Smooth muscle cell (in vitro differentiated cells): ENCODE measurements at regions not wholly inside any gene's neighbourhood (a gene's known extent, or its start where the extent isn't known, plus 50 kb on each side); places are given as distances from the start of the nearest gene placed in this dataset.

Experiments used
- DNase-seq: peaks from one replicate; lab custom pipeline; 2025; ENCODE audit not compliant: unreplicated experiment; lab: John Stamatoyannopoulos, UW
- H2AFZ ChIP-seq: fragments of 200-600 bp; sonication (generic); 2 replicates; pipeline ENCODE4 v1.6.0; 2016; ENCODE audit warnings: antibody characterized with exemption, low read depth, mild to moderate bottlenecking
- H3F3A ChIP-seq: fragments of 200-600 bp; sonication (generic); 2 replicates; pipeline ENCODE4 v1.6.0; 2017; ENCODE audit warnings: antibody characterized with exemption, low read depth
- H3K27ac ChIP-seq: fragments of 200-600 bp; sonication (generic); 2 replicates; pipeline ENCODE4 v1.5.1; 2016; ENCODE audit warnings: low read depth, mild to moderate bottlenecking
- H3K27me3 ChIP-seq: fragments of 200-600 bp; sonication (generic); 2 replicates; pipeline ENCODE4 v1.6.1; 2016; ENCODE audit warnings: low read depth, mild to moderate bottlenecking
- H3K36me3 ChIP-seq: fragments of 200-600 bp; sonication (generic); 2 replicates; pipeline ENCODE4 v1.5.1; 2016; ENCODE audit warnings: low read depth
- H3K4me1 ChIP-seq: fragments of 200-600 bp; sonication (generic); 2 replicates; pipeline ENCODE4 v1.5.1; 2016; ENCODE audit warnings: low read depth
- H3K4me2 ChIP-seq: fragments of 200-600 bp; sonication (generic); 2 replicates; pipeline ENCODE4 v1.6.0; 2016; ENCODE audit warnings: mild to moderate bottlenecking
- H3K4me3 ChIP-seq: fragments of 200-600 bp; sonication (generic); 2 replicates; pipeline ENCODE4 v1.5.1; 2016; ENCODE audit warnings: mild to moderate bottlenecking
- H3K79me2 ChIP-seq: fragments of 200-600 bp; sonication (generic); 2 replicates; pipeline ENCODE4 v1.6.0; 2016; ENCODE audit warnings: low read depth, mild to moderate bottlenecking
- H3K9ac ChIP-seq: fragments of 200-600 bp; sonication (generic); 2 replicates; pipeline ENCODE4 v1.6.0; 2016; ENCODE audit warnings: low read depth
- H3K9me3 ChIP-seq: fragments of 200-600 bp; sonication (generic); replicated peaks from 2 replicates; pipeline ENCODE4 v1.5.1; 2016; ENCODE audit warnings: low read depth
- H4K20me1 ChIP-seq: fragments of 200-600 bp; sonication (generic); 2 replicates; pipeline ENCODE4 v1.6.0; 2016; ENCODE audit warnings: low read depth
- WGBS: methylation state at CpG from one replicate; pipeline ENCODE4 v1.1.7; 2016; ENCODE audit warnings: low lambda C conversion rate; 5-methylcytosine and 5-hydroxymethylcytosine counted together
- TF ChIP-seq, protein P1 (sequence below): fragments of 200-600 bp; sonication (generic); IDR thresholded peaks from 2 replicates; pipeline ENCODE4 v1.5.1; 2017; ENCODE audit warnings: borderline replicate concordance, mild to moderate bottlenecking, antibody characterized with exemption; ENCODE audit not compliant: insufficient read depth, poor library complexity, severe bottlenecking

DNA sequence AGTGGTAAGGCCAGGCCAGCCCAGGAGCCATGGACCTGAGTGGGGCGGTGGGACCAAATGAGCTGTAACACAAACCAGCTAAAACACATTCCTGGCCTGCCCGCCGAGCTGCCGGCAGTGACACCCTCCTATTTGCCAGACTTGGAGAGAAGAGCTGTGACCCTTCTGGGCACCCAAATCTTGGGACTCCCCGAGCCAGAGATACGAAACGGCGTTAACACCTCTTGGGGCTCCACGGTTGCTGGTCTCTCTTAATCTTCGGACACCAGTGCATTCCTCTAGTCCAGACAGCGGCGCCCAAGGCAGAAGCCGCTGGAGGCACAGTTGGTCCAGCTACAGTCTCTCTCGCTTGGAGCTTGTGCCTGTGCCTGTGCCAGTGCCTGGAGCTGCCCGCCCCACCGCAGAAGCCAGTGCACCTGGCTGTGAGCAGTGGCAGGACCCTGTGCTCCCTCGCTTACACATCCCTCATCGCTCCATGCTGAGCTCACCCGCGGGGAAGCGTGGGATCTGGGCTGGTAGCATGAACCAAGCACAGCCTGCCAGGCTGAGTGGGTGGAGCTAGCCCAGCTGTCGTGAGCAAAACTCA, 147.2 kb upstream of the KLHL1 start:
- WGBS = 96% methylated on average over 22 of the region's 22 CpGs

DNA sequence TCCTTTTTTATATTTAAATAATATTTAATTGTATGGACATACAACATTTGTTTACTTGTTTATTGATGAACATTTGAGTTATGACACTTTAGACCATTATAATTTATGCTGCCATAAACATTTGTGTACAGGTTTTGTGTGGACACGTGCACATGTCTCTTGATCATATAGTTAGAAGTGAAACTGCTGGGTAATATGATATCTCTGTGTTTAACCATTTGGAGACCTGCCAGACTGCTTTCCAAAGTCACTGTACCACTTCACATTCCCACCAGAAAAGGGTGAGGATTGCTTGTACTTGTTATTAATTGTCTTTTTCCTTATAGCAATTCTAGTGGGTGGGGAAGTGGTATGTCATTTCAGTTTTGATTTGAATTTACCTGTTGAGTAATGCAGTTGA, 145.6 kb upstream of the KLHL1 start:
- no peak overlapping the region for H3K4me2 ChIP-seq
- WGBS = 46% methylated on average over 1 of the region's 1 CpG
- TF ChIP-seq, protein P1, sequence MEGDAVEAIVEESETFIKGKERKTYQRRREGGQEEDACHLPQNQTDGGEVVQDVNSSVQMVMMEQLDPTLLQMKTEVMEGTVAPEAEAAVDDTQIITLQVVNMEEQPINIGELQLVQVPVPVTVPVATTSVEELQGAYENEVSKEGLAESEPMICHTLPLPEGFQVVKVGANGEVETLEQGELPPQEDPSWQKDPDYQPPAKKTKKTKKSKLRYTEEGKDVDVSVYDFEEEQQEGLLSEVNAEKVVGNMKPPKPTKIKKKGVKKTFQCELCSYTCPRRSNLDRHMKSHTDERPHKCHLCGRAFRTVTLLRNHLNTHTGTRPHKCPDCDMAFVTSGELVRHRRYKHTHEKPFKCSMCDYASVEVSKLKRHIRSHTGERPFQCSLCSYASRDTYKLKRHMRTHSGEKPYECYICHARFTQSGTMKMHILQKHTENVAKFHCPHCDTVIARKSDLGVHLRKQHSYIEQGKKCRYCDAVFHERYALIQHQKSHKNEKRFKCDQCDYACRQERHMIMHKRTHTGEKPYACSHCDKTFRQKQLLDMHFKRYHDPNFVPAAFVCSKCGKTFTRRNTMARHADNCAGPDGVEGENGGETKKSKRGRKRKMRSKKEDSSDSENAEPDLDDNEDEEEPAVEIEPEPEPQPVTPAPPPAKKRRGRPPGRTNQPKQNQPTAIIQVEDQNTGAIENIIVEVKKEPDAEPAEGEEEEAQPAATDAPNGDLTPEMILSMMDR = no peak
- H3K36me3 ChIP-seq = no peaks in the 10 kb centered on the region
- no peak overlapping the region for H3K9ac ChIP-seq
- no peak overlapping the region for H3K27ac ChIP-seq
- H3K4me3 ChIP-seq = no peak overlapping the region
- H3F3A ChIP-seq = no peaks in the 10 kb centered on the region
- H3K9me3 ChIP-seq = no peaks in the 10 kb centered on the region
- no peak overlapping the region for H2AFZ ChIP-seq
- no peaks in the 10 kb centered on the region for H3K27me3 ChIP-seq
- DNase-seq = no peak
- no peaks in the 10 kb centered on the region for H4K20me1 ChIP-seq
- H3K79me2 ChIP-seq = no peaks in the 10 kb centered on the region
- H3K4me1 ChIP-seq = no peaks in the 10 kb centered on the region

More for the DNA sequence above, 147.2 kb upstream of the KLHL1 start:
- no peaks in the 10 kb centered on the region for H3K4me1 ChIP-seq
- H3K27me3 ChIP-seq = no peaks in the 10 kb centered on the region
- TF ChIP-seq, protein P1 = no peak
- H3K9ac ChIP-seq = no peak overlapping the region
- no peak overlapping the region for H2AFZ ChIP-seq
- no peaks in the 10 kb centered on the region for H3K9me3 ChIP-seq
- DNase-seq = no peak
- no peaks in the 10 kb centered on the region for H3K79me2 ChIP-seq
- no peaks in the 10 kb centered on the region for H4K20me1 ChIP-seq
- no peaks in the 10 kb centered on the region for H3K36me3 ChIP-seq
- no peak overlapping the region for H3K27ac ChIP-seq
- no peak overlapping the region for H3K4me2 ChIP-seq
- no peak overlapping the region for H3K4me3 ChIP-seq
- no peaks in the 10 kb centered on the region for H3F3A ChIP-seq

DNA sequence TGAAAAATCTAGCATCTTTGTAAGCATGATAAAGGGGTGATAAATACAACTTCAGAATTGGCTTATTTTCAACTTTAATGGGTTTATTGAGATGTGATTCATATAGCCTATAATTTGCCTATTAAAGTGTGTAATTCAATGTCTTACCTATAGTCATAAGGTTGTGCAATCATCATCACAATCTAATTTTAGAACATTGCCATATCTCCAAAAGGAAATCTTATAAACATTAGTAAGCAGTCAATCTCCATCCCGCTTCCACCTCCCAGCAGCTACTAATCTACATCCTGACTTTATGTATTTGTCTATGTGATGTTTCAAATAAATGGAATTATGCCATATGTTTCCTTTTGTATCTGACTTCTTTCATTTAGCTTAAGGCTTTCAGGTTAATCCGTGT, 145.2 kb upstream of the KLHL1 start:
- no peaks in the 10 kb centered on the region for H3K4me1 ChIP-seq
- no peak overlapping the region for H2AFZ ChIP-seq
- H3K27ac ChIP-seq = no peak overlapping the region
- H3K9ac ChIP-seq = no peak overlapping the region
- H3F3A ChIP-seq = no peaks in the 10 kb centered on the region
- H4K20me1 ChIP-seq = no peaks in the 10 kb centered on the region
- H3K79me2 ChIP-seq = no peaks in the 10 kb centered on the region
- H3K9me3 ChIP-seq = no peaks in the 10 kb centered on the region
- DNase-seq = no peak
- H3K4me3 ChIP-seq = no peak overlapping the region
- H3K36me3 ChIP-seq = no peaks in the 10 kb centered on the region
- 93% methylated on average over 2 of the region's 2 CpGs for WGBS
- TF ChIP-seq, protein P1 = no peak
- no peaks in the 10 kb centered on the region for H3K27me3 ChIP-seq
- H3K4me2 ChIP-seq = no peak overlapping the region
